NB4 (cell line): ENCODE measurements at regions not wholly inside any gene's neighbourhood (a gene's known extent, or its start where the extent isn't known, plus 50 kb on each side); places are given as distances from the start of the nearest gene placed in this dataset.

ENCODE experiments used
- CTCF ChIP-seq: IDR thresholded peaks from one replicate; pipeline ENCODE4 v1.5.1; 2012; ENCODE audit warnings: low read depth, low read length
- MAX ChIP-seq: IDR thresholded peaks from 2 replicates; pipeline ENCODE4 v1.6.1; 2011; ENCODE audit warnings: low read depth, low read length
- POLR2A ChIP-seq: IDR thresholded peaks from 2 replicates; pipeline ENCODE4 v1.6.1; 2011; ENCODE audit warnings: mild to moderate bottlenecking; ENCODE audit not compliant: insufficient read length; ENCODE audit errors: extremely low read depth

- TF ChIP-seq CTCF, result no peak
- TF ChIP-seq POLR2A, result no peak
- no peak for TF ChIP-seq MAX
Observed at GRCh38 chr12:80032946-80033345, 66.4 kb upstream of the OTOGL start.
